ENCODE measurements at regions not wholly inside any gene's neighbourhood (a gene's known extent, or its start where the extent isn't known, plus 50 kb on each side); places are given as distances from the start of the nearest gene placed in this dataset.

DNA sequence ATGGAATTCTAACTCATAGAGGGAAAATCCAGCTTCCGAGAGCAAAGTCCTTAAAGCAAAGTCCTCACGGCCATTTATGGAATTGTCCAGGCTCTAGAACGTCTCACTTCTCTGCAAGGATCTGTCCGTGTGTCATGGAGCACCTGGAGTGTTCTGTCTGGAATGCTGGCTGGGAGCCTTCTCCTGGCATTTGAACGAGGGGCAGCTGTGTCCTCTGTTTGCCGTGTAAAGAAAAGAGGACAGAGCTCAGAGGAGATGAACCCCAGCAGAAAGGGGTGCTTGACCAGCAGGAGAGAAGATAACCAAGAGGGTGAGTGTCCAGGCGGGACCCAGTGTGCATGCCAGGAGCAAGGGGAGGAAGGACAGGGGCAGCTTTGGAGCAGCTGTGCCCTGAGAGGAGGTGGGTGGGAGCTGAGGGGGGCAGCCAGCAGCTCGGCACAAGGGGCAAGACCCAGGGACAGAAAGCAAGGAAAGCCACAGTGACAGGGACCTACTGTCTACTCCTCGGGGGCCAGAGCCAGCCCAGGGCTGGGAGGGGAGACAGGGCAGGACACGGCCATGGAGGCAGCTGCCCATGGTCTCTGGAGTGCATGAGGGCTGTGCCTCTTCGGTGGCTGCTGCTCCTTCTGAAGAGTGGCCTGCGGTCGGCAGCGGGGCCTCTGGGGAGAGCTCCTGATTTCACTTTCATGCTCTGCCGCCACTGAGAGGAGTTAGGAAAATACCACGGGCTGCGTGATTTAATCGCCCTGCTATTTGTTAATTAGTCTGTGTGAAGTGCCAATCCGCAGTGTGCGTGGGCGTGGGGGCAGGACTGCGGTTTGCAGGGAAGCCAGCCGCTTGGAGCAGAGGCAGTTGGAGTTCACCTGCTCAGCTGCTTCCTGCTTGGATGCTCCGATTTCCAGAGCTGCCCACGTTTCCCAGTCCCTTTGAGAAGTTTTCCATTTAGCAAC lies 149.3 kb upstream of the SHH start:
- peak; percentile 13 to 24 for DNase-seq

- no peak for DNase-seq
These were observed 147.6 kb upstream of the SHH start for GRCh38 chr7:155959894-155960293.

- DNase-seq, result no peak
These were observed 144.7 kb upstream of the SHH start for GRCh38 chr7:155956977-155957376.

- DNase-seq, result no peak
These were observed 143.0 kb upstream of the SHH start for GRCh38 chr7:155955367-155955635.

DNA sequence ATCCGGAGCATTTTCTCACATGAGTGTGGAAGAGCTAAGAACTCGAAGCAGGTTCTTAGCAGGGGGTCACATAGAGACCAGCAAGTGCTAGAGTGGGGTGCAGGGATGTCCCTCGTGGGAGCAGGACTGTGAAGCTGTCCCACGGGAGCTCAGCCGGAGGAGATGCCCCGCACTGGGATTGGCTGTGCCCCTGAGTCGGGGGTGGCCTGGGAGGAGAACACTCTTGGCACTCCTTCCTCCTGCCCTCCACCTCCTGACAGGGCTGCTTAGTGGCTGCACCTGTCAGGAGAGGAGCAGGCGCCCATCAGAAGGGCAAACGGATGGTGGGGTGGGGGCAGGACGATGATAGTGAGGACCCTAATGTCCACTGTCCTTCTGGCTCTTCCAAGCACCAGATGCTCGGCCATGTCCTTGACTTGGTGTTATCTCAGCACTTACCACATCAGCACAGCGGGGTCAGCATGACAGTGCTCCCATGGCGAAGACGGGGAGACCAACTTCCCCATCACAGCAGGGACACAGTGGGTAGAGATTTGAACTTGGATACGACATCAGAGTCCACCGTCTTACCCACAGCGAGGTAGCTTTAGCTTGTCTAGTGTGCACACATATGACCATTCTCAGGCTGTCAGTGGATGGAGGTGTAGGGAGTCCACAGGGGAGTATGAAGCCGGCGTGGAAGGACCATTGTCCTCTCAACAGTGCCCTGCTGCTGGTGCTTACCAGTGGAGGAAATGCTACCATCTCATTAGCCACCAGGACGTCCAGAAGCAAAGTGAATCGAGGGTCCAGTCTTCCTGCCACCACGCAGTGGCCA lies 142.5 kb upstream of the SHH start:
- DNase-seq, result no peak

GRCh38 chr7:155953781-155954549 lies 141.7 kb upstream of the SHH start:
- no peak for DNase-seq

- no peak for DNase-seq
These were observed 141.2 kb upstream of the SHH start for GRCh38 chr7:155953501-155953778.

DNA sequence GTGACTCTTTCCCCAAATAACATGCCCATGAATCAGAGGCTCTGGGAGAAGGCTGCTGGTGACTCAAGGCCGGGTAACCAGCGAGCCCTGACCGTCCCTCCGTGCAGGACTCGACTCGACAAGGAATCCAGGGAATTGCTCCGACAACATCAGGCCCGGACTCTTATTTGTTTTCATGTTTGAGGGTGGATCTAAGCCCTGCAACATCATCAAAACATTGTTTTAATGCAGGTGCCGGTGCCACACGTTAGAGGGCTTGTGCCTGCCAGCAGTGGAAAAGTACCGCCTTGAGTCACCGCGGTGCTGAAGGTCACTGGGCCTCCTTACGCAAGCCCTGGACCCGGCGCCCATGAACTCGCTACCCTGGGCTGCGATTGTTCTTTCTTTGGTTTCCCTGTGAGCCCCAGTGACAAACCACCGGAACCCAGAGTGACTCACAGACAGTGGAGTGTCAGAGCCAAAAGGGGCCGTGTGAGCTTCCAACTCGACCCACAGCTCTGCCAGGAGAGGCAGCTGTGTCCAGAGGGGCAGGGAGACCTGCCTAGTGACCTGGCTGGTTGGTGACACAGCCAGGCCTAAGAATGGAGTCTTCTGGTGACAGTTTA lies 139.4 kb upstream of the SHH start:
- no peak for DNase-seq

DNA sequence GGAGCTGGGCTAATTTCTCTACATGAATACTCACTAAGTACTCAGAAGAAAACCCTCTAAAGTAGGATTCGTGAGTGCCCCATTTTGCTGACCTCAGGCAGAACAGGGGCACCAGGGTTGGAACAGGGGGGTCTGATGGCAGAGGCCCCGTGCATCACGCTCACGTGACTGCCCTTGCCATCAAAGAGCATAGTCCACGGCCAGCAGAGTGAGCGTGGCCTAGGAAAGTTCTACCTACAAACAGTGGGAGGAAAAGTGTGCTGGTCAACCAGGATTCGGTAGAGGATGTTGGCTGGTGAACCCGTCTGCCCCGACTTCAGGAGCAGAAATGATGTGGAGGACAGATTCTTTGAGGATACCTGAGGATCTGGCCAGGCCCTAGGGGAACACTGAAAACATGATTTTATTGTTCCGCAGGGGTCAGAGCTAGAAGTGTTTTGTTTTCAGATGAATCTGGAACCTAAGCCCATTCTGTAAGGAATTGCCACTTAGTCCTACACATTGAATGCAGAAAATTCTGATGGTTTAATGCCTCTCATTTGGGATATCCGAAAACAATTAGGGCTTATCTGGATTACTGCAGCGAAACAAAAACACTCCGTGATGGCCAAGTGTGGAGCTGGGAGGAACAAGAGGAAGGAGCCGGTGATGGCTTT lies 138.8 kb upstream of the SHH start:
- DNase-seq, result no peak

DNA sequence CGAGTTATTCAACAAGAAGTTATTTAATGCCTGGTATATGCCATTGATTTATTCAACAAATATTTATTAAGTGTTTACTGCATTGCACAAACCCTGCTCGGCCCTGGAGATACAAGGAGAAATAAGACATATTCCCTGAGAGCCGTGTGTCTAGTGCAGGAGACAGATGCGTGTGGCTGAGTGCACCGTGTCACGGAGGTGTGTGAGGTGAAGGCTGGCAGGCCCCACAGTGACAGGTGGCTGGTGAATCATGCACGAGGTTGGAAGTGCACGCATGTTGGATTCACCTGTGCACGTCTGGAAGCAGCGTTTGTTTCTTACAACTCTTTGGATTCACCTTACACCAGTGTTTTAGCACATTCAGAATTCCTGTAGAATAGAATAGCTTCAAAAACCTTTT lies 136.6 kb upstream of the SHH start:
- DNase-seq, result no peak

DNA sequence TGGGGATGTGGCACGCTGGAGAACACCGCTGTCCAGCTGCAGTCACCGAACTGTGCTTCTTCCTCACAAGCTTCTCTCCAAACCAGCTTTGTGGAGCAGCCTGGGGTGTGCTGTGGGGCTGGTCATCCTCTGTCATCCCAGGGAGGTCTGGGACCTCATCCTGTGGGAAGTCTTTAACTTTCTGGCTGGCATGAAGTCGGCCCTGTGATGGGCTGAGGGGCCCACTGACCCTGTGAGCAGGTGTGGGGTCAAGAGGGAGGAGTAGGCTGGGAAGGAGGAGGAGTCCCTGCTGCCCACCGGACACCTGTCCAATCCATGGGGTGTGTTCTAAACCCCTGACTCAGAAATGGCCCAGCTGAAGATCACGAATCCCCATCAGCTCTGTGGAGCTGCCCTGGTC lies 136.2 kb upstream of the SHH start:
- no peak for DNase-seq

DNA sequence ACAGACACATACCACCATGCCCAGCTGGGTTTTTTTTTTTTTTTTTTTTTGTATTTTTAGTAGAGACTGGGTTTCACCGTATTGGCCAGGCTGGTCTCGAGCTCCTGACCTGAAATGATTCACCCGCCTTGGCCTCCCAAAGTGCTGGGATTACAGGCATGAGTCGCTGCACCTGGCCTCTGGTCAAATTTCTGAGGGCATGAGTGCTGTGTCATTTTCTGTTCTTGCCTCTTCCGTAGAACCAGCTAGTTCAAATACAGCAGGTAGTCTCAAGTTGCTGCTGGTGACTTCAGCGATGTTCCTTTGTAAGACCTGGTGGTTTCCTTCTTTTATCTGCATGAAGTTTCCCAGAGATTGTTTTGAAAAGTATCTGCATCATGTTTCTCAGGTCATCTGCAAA lies 134.8 kb upstream of the SHH start:
- no peak for DNase-seq

DNA sequence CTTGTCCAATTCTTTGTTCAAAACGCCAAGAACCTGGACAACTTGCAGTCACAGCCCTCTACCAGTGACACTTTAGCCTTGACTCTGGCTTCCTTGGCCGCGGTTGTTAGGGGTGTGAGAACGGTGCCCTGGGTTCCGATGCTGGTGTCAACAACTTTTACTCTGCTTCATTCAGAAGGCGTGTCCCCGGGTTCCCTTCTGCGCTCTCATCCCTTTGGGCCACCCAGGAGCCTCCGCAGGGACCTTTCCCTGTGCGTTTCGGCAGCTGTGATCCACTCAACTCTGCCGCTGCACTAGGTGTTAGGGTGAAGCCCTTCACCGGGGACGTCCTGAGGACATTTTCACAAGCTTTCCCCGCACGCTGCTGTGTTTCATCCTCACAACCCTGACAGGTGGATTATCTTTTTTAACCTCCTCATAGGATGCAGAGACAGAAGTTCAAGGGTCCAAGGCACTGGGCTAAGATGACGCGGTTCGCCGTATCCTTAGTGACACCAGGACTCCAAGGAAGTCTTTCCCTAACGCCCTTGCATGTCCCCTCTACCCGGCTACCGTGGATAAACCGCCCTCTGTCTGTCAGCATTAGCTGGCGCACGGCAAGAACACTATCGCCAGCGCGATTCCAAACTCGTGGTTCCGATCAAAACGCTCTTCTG lies 133.5 kb upstream of the SHH start:
- no peak for DNase-seq

DNA sequence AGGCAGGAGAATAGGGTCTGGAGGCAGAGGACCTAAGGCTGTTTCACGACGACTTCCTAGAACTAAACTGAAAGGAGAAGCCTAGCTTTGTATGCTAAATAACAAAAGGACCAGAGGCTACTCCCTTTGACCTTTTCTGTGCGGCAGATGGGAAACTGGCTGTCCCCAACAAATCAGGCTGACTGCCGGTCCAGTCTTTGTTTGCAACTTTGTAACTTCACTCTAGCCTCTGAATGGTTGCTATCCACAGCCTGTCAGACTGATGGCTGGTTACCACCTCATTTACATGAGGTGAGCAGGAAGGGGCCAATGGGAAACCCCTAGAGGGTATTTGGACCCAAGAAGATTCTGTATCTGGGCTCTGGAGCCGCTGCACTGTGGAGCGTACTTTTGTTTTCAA lies 132.6 kb upstream of the SHH start:
- DNase-seq, result no peak

DNA sequence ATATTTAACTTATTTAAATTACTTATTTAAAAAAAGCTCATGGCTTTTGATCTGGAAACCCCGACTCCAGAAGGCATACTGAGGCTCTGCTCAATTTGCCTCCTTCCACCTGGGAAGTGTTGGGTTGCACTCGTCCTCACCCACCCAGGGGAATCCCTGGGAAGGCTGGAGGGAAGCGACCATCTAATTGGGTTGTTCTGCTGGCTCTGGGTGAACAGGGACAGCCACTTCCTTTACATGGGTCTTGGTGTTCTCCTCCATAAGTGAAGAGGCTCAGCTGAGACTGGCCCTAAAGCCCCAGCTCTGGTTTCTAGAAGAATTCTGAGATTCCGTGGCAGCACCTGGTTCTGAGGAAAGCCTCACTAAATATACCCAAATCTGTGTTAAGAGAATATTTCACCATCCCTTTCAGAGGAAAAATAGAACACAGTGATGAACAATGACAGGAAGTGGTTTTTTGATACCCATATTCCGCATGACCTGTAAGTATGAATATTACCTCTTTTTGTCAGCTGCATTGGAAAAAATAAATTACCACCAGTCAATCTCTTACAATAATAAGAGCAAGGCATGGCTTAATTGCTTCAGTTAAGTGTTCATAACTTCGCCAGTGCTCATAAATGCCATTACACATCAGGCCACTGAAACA lies 131.1 kb upstream of the SHH start:
- no peak for DNase-seq

DNA sequence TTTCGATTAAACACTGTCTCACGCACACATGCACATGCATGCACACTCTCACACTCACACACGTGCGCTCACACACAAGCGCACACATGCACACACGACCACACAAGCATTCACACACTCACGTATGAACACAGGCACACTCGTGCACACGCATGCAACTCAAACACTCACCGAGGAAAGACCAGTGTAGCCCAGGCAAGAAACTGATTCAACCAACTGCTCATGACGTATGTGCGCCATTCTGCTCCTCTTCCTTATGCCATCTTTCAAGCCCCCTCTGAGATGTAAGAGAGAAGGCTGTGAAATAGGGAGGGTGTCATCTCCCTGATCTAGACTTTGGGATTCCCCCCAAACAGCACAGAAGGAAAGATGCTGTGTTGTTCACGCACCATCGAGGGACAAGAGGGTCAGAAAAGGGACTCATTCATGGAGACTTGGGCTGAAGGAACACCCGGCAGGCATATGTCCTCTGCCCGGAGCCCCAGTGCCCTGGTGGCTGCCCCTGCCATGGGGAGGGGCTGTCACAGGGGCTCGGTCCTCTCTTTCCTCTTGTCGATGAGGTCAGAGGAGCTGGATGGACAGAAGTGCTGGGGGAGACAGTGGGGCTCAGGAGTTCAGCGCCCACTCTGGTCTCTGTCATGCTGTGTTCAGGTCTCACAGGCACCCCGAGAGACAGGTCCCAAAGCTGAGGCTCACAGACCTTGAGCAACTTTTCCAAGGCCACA lies 130.1 kb upstream of the SHH start:
- DNase-seq, result no peak

DNA sequence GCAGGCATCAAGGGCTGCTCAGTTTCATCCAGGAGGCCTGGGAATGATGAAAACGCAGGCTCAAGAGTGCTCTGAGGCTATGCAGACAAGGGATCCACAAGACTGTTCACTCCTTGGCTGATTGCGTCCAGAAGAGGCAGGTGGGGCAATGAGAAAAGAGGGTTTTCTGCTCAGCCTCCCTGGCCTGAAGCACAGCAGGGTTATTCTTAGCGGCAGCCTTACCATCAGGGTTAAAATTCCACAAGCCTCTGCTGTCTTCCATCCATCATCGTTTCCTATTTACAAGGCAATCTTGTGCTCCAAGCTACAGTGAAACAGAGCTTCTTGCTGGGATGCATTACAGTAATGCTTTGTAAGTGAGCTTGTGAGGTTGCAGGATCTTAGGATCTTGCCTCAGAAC lies 129.4 kb upstream of the SHH start:
- no peak for DNase-seq

DNA sequence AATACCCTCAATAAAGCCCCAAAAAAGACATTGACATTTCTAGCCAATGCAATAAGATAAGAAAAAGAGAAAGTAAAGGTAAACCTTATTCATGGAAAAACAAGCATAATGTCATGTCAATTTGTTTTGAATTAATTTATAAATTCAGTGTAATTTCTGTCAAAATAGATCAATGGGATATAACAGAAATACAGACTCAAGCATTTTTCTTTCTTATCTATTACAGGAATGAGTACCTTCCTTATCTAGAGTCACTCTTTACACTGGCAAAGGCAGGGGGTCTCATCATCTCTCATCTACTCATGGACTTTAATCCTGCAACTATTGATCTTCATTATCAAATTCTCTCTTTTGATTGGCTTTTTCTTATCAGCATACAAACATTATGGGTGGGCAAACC lies 127.1 kb upstream of the SHH start:
- no peak for DNase-seq

DNA sequence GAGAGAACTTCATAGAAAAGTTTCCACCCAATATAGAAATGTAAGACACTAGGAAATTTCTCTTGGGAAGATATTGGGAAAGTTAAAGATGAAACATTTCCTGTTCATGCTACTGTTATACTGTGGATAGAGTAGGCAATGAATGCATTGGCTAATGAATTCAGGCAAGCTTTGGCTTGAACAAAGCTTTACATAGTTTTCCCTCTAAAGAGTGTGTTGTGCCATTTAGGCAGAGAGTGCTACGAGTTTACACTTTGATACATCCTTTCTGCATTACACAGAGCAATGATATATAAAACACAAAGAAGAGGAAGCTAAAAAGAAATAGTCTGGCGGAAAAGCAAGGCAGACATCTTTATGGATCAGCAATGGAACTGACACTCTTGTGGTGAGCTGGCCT lies 125.9 kb upstream of the SHH start:
- DNase-seq, result no peak

DNA sequence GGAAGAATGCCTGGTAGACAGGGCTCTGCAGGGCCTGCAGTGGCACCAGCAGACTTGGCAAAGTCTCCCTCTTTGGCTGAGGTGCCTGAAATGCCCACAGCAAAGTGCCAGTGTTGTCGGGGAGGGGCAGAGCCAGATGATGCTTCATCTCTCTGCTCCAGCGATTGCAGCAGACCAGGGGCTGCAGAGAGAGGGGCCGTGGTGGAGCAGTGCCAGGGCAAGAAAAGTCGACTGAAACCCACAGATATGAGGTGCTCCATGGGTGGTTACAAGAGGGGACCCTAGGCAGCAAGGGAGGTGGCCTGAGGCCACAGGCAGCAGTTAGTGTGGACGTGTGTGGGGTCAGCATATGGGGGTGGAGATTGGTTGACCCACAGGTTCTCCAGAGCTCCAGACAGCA lies 123.5 kb upstream of the SHH start:
- DNase-seq, result no peak

GRCh38 chr7:155935005-155935557 lies 122.8 kb upstream of the SHH start:
- no peak for DNase-seq
